Mammary epithelial cell (primary cell): ENCODE measurements at regions not wholly inside any gene's neighbourhood (a gene's known extent, or its start where the extent isn't known, plus 50 kb on each side); places are given as distances from the start of the nearest gene placed in this dataset.

Experiments
- EZH2 ChIP-seq: IDR thresholded peaks from 2 replicates; pipeline ENCODE4 v1.6.1; 2012; ENCODE audit warnings: low read length, inconsistent platforms, borderline replicate concordance
- TF ChIP-seq, protein P1 (sequence below), 2 donors: IDR thresholded peaks in 1 of 2; conservative IDR thresholded peaks in 1 of 2; 2 replicates each; pipeline ENCODE4 v1.5.1; 2011 to 2012; ENCODE audit warnings: inconsistent platforms in 2 of 2, low read length in 2 of 2, mild to moderate bottlenecking in 2 of 2, control low read depth in 1 of 2, low read depth in 1 of 2; ENCODE audit not compliant: insufficient read depth in 1 of 2; ENCODE audit errors: extremely low read depth in 1 of 2

DNA sequence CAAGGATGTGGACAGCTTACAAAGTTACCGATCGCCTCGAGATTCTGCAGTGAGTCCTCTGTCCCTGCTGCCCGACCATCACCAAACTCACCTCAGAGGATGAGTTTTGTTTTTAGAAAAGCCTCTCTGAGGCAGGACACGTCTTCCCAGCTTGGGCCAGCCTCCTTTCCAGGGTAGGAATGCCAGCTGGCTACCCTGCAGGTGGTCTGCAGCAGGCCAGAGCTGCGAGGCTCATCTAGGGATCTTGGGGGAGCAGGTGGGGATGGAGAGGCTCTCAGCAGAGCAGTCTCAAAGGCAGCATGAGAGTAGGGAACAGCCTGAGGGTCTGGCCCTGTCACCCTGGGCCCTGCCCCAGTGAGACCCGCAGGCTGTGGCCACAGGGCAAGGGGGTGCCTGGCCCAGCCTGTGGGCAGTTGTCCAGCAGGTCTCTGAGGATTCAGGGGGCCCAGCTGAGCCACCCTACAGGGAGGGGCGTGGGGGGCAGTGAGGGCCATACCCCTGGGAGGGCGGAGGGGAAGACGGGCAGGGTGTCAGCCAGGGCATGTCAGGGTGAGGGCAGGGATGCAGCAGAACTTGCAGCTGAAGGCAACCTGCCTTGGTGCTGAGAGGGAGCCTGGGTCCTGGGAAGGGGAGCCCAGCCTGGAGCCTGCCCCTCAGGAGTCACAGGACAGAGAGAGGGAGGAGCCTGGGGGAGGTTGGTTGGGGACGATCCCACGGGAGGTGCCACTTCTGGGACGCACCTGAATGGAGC, 57.3 kb upstream of the TPM4 start:
- TF ChIP-seq, protein P1, sequence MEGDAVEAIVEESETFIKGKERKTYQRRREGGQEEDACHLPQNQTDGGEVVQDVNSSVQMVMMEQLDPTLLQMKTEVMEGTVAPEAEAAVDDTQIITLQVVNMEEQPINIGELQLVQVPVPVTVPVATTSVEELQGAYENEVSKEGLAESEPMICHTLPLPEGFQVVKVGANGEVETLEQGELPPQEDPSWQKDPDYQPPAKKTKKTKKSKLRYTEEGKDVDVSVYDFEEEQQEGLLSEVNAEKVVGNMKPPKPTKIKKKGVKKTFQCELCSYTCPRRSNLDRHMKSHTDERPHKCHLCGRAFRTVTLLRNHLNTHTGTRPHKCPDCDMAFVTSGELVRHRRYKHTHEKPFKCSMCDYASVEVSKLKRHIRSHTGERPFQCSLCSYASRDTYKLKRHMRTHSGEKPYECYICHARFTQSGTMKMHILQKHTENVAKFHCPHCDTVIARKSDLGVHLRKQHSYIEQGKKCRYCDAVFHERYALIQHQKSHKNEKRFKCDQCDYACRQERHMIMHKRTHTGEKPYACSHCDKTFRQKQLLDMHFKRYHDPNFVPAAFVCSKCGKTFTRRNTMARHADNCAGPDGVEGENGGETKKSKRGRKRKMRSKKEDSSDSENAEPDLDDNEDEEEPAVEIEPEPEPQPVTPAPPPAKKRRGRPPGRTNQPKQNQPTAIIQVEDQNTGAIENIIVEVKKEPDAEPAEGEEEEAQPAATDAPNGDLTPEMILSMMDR (conservative IDR thresholded peaks at IDR 0.05 in 1 of 2, IDR thresholded peaks at IDR 0.05 in 1 of 2; ENCODE audit: extremely low read depth in 1 of 2, insufficient read depth in 1 of 2, low read depth in 1 of 2, low read length in 2 of 2): no peak
- no peak for TF ChIP-seq EZH2
